ENCODE measurements at regions not wholly inside any gene's neighbourhood (a gene's known extent, or its start where the extent isn't known, plus 50 kb on each side); places are given as distances from the start of the nearest gene placed in this dataset.

- ATAC-seq (no peak), DNase-seq (no peak)
Measured at GRCh38 chr22:27224485-27225374, 567.3 kb downstream of the MIAT start.

GRCh38 chr22:27226666-27227065, 569.3 kb downstream of the MIAT start:
- no peak for ATAC-seq
- no peak for DNase-seq

GRCh38 chr22:27228771-27229170, 571.4 kb downstream of the MIAT start:
- no peak for ATAC-seq

GRCh38 chr22:27230189-27230588, 571.4 kb downstream of the MN1 start:
- ATAC-seq (no peak), DNase-seq (no peak)

More at GRCh38 chr22:27228771-27229170, 571.4 kb downstream of the MIAT start:
- DNase-seq, result no peak

- DNase-seq (no peak), ATAC-seq (no peak)
Measured at GRCh38 chr22:27231266-27231665, 570.3 kb downstream of the MN1 start.

- DNase-seq, result no peak
- ATAC-seq, result no peak
Measured at GRCh38 chr22:27232077-27232476, 569.5 kb downstream of the MN1 start.

GRCh38 chr22:27237080-27237741, 564.3 kb downstream of the MN1 start:
- ATAC-seq (no peak), DNase-seq (no peak)

GRCh38 chr22:27238935-27239510, 562.5 kb downstream of the MN1 start:
- DNase-seq (no peak), ATAC-seq (no peak)

GRCh38 chr22:27239520-27239919, 562.0 kb downstream of the MN1 start:
- DNase-seq, result no peak
- ATAC-seq, result no peak

- no peak for DNase-seq
- ATAC-seq, result no peak
Measured at GRCh38 chr22:27240298-27241075, 561.1 kb downstream of the MN1 start.

- DNase-seq, result no peak
Measured at GRCh38 chr22:27241430-27242321, 559.9 kb downstream of the MN1 start.

GRCh38 chr22:27242474-27242873, 559.1 kb downstream of the MN1 start:
- ATAC-seq (no peak), DNase-seq (no peak)

More at GRCh38 chr22:27241430-27242321, 559.9 kb downstream of the MN1 start:
- ATAC-seq, result no peak

- DNase-seq (no peak), ATAC-seq (no peak)
Measured at GRCh38 chr22:27242917-27243589, 558.5 kb downstream of the MN1 start.

- no peak for ATAC-seq
- no peak for DNase-seq
Measured at GRCh38 chr22:27244328-27244727, 557.2 kb downstream of the MN1 start.

- ATAC-seq (no peak), DNase-seq (no peak)
Measured at GRCh38 chr22:27245056-27245455, 556.5 kb downstream of the MN1 start.

- ATAC-seq (no peak), DNase-seq (no peak)
Measured at GRCh38 chr22:27246558-27246957, 555.0 kb downstream of the MN1 start.

- DNase-seq (no peak), ATAC-seq (no peak)
Measured at GRCh38 chr22:27247701-27248434, 553.7 kb downstream of the MN1 start.

- DNase-seq (no peak), ATAC-seq (no peak)
Measured at GRCh38 chr22:27250418-27250817, 551.1 kb downstream of the MN1 start.

GRCh38 chr22:27250886-27251285, 550.7 kb downstream of the MN1 start:
- DNase-seq (no peak), ATAC-seq (no peak)

- ATAC-seq (no peak), DNase-seq (no peak)
Measured at GRCh38 chr22:27251563-27251962, 550.0 kb downstream of the MN1 start.
